CD4-positive, alpha-beta T cell treated with Interleukin-10 for 1 hour (primary cell): ENCODE measurements at regions not wholly inside any gene's neighbourhood (a gene's known extent, or its start where the extent isn't known, plus 50 kb on each side); places are given as distances from the start of the nearest gene placed in this dataset.

Experiments used
- DNase-seq: peaks from one replicate; pipeline ENCODE4 v3.0.0-alpha.2; 2020

DNA sequence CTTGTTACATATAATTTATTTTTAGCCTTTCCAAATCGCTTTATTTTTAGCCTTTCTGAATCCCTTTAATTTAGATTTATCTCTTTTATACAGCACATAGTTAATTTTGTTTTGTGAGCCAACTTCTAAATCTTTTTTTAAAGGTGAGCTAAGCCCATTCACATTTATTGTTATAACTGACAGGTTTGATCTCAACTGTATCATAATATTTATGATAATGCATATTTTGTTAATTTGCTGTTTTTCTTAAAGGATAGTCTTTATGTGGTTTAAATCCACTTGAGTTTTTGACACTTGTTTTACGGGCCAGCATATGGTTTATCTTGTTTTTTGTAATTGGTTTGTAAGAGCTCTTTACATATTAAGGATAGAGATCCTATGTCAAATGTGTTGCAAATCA is 177.8 kb upstream of the SMIM23 start:
- DNase-seq, result no peak

DNA sequence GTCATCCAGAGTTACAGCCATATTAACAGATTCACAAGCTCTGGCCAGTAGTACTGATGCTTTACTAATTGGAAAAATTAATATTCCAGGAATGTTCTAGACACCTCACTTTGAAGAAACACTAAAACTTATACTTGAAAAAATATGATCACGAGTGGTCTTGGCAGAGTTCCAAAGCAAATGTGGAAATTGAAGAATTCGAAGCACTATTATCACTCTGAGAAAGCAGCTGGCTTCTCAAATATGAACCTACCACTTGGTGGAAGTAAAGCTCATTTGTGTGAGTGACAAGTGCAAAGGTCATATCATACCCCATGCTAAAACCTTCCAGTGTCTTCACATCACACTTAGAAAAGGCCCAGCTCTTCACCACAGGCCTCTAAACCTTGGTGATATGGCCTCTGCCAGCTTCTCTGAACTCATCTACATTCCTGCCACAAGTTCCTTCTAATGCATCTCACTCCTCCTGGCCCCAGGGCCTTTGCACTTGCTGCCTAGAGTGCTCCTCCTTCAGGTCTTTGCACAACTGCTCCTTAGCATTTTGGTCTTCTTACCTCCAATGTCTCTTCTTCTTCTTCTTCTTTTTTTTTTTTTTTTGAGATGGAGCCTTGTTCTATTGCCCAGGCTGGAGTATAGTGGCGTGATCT is 175.7 kb upstream of the SMIM23 start:
- DNase-seq, result no peak

DNA sequence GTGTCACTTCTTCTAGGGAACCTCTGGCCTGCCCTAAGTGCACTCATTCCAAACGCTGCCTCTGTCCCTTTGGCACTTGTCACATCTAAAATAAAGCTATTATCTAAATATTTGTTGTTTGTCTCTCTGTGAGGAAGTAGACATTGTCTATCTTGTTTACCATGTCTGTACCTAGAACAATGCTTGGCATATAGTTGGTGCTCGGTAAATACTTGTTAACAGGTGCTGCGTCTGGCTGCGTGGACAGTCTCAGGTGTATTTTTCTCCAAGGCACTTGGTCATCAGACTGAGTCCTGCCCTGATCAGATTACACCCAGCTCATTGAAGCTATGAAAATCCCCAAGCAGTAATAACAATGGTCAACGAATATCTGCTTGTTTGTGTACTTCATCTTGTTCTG is 174.9 kb upstream of the SMIM23 start:
- DNase-seq, result no peak

DNA sequence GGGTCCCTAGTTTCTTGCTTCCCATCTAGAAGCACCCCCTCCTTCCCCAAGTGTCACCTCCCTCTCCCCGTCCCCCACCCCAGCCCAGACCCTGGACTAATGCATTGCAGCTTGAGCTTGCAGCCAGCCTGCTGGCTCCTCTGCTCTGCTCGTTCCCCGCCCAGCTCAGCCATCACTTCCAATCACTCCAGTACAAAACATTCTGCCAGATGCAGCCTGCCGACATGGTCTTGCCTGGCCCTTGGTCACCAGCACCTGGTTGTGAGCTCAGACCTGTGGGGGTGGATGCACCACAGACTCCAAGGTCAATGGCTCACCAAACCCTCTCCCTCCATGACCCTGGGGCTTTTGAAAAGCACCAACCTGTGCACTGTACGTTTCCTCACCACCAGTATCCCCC is 172.9 kb upstream of the SMIM23 start:
- DNase-seq, result no peak

DNA sequence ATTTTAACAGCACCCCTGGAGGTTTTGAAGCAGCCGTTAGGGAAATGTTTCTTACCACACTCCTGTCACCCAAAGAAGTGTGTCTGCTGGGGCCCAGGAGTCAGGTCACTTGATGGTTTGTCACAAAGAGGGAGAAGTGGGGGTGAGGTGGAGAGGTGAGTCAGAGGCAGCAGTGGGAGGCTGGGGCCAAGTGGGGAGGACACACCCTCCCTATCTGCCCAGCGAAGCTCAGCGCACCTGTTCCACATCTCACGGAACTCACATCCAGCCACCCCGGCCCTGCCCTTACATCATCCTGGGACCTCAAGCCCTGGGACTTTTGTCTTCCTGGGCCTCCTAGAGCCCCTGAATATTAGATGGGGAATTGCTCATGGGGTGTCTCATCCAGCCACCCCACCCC is 171.1 kb upstream of the SMIM23 start:
- no peak for DNase-seq

DNA sequence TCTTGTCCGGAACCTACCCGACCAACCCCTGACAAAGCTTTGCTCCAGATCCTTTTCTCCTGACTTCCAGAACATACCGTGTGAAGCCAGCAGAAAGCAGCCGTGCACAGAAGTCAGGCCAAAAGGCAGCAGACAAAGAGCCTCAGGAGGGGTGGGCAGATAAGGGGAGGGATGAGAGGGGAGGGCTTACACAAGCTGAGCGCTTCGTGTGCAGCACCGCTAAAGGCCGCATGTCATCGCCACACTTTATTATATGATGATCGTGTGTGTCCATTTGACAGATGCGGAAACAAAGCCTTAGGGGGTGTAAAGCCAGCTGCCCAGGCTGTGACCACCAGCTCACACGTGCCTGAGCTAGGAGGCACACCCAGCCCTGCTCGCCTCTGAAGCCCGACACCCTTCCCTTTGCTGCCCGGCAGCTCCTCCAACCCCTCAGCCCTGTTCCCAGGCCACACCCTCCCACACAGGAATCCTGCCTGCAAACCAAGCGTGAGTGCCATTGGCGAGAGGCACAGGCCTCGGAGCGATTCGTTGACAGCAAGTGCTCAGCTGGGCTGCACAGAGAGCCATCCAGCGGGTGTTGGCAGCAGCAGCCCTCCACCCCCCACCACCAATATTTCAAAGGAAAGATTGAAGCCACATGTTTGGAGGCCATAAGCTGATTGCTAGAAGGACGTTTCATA is 170.5 kb upstream of the SMIM23 start:
- no peak for DNase-seq

DNA sequence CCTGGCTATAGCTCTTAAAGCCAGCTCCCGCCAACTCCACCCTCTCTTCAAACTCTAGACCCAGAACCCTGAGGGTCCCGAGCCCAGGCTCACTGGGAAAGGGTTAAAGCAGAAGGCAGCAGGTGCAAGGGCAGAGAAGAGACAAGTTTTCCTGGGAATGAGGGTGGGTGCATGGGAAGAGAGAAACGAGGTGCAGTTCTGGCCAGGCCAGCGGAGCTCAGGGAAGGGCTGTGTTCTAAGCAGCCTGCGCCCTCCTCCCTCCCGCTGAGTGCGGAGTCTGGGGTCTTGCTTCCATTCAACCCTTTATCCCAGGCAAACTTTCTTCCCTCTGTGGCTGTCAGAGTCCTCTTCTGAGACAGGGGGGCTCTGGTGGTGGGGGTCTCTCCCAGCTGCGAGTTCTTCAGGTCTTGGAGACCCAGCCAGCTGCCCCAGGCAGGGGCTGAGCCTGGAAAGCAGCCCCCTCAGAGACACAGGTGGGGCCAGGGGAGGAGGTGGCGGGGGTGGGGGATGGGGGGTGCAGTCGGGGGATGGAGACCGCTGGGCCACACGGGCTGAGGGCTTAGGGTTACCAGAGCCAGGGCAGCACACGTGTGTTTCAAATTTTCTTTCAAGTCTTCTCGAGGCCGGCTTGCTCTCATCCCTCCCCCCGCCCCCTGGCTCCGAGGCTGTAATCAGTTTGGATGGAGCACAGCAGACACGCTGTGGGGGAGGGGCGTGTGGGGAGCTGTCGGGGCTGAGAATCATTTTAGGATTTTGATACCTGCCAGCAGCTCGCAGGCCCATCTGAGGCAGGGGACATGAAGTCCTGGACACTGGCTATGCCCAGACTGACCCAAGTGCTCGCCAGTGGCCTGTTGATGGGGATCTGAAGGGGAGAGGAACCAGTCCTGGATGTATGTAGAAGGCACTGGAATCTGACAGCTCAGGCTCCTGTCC is 169.6 kb upstream of the SMIM23 start:
- no peak for DNase-seq

DNA sequence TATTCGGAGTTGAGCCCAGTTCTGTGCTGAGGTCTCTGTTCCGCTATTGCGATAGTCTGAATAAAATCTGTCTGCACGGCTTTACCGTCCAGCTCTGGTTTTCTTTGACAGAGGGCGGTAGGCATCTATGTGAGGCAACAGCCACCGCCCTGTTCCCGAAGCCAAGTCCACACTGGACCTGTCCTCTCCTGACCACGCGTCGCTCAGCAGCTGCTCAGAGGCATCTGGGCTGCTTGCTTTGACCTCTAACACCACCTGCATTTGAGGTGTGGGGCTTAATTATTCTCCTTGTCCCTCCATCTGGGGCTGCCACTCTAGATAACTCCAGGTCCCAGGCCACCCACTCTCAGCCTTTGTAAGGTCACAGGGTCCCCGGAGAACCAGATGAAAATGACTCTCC is 168.4 kb upstream of the SMIM23 start:
- no peak for DNase-seq

DNA sequence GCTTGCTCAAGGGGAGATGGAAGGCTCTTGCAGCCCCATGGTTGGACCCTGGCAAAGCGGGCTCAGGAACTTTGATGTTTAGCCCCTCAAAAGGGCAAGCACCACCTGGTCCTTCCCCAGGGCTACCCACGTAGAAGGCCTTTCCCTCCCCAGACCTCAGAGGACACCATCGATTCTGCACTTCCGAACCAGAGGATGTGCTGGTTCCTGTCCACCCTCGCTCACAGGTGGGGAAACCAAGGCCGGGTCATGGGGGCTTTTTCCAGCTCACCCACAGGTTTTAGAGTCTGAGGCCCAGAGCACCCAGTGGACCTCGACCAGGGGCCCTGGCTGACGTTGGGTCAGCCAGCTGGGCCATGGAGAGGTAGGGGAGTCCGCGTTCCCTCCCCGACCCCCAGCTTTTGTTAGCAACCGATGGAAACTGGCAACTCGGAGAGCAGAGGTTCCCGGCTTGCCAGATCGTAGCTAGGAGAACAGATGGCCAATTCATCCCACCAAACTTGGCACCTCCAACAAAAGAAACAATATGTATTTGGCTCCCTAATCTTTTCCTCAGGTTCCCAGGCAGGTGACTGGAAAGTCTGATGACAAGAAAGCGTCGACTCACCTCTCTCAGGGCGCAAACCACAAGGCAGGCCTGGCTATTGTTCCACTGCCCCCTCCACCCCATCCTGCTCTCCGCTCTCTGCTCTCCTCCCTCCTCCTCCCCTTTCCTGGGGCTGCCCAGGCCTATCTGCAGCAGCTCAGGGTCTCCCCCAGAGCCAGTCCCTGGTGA is 167.6 kb upstream of the SMIM23 start:
- no peak for DNase-seq

DNA sequence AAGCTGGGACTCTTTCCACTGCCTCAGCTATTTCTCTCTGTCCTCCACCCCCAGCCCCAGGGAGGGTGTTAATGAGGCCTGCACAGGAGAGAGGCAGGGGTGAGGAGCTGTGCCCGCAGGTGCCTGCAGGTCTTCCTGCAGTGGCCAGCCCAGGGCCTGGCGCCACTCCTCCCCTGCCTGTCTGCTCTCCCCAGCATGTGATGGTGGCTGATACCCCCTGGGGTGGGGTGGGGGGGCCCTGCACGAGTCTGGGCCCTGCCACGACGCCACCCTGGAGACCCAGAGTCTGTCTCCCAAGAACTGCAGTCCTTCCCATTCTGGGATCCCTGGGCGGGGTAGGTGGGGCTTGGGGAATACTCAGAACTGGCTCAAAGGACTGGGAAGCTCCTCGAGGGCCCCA is 166.4 kb upstream of the SMIM23 start:
- no peak for DNase-seq

DNA sequence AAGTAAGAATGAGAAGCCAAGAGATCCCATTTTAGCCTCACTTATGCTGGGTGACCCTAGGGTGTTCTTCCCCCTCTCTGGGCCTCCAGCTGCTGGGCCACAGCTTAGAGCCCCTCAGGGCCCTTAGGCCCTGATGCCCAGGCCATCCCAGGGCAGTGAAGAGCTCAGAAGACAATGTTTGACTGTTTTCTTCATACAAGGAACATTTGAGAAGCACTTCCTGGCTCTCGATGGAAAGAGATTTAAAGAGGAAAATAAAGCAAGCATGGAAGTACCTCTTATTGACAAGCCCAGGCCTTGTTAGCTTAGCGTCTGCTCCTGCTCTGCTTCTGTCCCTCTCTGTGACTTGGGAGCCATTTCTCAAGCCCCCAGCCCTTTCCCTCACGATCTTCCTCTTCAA is 165.9 kb upstream of the SMIM23 start:
- no peak for DNase-seq

DNA sequence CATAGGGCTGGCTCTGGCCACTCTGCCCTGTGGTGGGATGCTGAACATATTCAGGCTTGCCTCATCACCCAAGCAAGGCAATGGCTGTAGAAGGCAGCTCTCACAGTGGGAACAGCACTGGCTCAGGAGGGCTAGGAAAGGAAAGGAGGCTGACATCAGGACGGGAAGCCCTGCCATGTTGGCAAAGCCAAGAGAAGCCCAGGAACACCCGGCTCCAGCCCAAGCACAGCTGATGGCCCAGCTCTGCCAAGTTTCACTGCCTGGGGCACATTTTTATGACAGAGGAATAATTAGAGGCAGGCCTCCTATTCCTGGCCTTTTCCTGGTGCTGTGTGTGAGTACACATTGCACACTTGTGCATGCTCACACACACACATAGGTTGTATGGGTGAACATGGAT is 163.6 kb upstream of the SMIM23 start:
- DNase-seq, result no peak

DNA sequence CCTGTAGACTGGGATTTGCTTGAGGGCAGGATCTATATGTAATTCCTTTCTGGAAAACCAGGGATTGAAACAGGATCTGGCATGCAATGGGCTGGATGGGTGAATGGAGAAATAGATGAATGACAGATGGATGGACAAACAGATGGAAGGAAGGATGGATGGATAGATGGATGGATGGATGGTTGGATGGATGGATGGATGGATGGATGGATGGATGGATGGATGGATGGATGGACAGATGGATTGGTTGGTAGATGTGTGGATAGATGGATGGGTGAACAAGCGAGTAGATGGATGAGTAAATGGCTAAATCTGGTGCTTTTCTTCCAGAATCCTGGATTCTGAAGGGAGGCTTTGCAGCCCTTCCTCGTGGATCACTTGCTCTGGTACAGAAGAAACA is 162.5 kb upstream of the SMIM23 start:
- no peak for DNase-seq

DNA sequence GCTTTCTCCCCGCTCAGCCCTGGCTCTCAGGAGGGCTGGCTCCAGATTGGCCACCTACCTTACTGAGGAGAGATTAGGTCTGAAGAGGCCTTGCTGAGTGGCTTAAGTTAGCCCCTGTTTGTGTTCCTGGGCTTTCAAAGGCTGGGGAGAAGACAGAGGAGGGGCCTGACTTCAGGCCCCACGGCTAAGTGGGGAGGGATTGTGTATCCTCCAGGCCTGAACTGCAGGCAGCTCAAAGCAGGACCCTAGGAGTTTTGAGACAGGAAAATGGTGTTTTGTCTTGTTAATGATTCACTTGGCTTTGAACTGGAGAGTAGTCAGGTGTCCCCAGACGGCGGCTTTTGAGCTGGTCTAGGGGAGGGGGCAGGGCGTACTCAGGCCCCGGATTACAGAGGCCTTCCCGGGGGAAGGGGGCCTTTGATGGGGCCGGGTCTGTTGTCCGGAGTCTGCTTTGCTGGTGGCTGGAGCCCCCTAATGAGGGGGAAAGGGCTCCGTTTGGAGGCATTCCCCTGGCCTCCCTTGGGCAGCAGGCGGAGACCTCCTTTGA is 162.0 kb upstream of the SMIM23 start:
- DNase-seq, result no peak

DNA sequence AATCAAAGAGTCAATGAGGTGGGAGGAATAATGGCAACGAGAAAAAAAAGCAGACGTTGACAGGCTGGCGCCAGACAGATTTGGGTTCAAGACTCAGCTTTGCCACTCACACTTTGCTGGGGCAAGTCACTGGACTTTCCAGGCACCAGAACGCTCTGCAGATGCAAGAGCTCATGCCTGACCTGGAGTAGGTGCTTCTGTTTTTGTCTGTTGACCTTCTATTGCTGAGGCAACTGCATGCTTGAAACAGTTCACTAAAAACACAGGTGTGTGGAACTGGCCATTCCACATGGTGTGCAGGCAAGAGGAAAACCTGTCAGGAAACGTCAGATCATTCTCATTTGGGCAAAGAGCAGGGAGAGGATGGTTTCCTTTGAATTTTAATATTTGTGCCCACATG is 161.2 kb upstream of the SMIM23 start:
- no peak for DNase-seq

DNA sequence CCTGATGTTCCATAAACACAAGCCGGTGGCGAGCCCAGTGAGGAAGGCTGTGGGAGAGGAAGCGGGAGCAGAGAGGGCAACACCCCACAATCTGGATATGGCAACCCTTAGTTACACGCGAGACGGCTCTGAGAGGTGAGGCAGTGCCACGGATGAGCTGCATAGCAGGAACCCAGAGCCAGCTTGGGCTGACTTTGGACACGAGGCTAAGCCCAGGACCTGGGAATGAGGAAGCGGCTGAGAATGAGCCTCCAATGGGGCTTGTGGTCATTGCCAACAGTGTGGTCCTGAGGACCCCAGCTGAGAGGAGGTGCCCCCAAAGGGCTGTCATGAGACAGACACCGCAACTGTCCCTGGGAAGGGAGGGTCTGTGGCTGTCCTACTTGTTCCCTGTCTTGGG is 160.0 kb upstream of the SMIM23 start:
- DNase-seq, result no peak

DNA sequence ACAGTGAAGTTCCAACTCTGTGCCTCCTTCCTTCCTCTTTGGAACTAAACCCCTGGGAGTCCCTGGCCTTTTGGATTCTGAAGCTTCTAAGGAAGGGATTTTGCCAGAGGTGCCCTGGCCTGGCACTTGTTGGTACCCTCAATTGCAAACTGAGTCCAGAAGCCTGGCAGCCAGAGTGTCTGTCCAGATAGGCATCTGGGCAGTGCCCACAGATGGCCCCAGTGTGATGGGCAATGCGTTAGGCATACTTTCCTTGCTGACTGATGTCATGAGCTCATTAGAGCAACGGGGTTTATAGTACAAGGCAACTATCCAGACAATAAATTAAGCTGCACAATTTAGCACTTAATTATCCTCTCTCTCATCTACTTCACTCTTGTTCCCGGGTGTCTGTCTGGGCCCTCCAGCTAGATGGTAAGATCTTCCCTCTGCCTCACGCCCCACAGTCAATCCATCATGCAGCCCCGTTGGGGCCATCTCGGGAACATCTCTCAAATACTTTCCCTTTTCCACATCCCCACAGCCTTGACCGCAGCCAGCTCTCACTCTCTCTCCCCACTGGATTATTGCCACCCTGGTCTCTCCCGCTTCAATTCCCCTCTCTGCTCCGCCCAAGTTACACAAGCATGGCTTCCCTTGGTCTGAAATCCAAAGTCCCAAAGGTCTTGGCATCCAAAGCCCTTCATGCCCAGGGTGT is 157.5 kb upstream of the SMIM23 start:
- DNase-seq, result no peak

DNA sequence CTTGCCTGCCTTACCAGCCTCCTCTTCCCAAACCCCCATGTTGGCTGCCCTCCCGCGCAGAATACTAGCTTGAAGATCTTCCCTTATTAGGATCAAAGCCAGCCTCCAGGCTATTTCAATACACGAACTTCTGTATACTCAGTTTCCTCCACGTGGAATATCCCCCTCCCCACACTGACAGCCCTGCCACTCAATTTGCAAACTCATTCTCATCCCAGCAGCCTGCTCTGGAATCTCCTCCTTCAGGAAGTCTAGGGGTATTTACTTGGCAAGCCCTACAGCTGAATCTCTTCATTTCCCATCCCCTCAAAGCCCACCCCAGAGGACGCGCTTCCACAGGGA is 157.0 kb upstream of the SMIM23 start:
- no peak for DNase-seq

DNA sequence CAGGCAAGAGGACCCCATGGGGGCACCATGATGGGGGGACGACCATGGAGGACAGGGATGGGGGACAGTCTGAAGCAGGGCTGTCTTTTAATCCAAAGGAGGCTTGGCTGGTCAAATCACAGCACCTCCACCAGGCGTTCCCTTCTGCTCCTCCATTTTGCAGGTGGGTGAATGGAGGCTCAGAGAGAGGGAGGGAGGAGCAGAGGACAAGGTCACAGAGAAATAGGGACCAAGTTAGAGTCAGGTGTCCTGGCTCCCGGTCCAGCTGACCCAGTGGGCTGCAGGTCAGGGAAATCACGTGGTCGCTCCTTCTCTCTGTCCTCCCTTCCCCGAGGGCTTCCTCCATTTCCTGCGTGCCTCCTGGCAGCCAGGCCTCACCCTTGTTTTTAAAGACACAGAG is 156.4 kb upstream of the SMIM23 start:
- DNase-seq, result no peak

DNA sequence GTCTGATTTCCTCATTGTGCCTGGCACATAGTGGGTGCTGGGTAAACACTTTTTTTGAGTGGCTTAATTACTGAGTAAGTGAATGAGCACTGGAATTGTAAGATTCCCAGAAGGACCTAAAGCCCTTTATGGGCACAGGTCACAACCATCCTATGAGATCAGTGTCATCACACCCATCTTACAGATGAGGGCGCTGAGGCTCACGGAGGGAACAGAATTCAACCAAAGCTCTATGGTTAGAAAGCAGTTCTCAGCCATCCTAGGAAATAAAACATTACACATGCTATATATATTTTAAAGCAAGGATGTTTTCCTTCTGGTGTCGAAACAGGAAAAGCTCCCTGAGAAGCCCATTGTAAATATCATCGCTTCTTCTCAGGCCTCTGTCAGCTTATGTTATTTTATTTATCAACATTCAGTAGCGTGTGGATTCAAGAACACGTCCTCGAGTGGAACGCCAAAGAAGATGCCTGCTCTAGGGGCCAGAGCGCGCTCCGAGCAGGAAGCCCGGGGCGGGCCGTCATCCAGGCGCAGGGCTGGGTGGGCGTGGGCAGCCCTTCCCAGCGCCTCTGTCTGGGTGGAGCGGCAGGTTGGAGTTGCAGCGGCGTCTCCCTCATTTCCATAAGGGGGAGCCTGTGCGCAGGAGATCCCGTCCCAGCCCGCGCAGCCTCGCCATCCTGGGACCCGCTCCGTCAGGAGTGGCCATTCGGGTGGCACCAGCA is 155.8 kb upstream of the SMIM23 start:
- no peak for DNase-seq

DNA sequence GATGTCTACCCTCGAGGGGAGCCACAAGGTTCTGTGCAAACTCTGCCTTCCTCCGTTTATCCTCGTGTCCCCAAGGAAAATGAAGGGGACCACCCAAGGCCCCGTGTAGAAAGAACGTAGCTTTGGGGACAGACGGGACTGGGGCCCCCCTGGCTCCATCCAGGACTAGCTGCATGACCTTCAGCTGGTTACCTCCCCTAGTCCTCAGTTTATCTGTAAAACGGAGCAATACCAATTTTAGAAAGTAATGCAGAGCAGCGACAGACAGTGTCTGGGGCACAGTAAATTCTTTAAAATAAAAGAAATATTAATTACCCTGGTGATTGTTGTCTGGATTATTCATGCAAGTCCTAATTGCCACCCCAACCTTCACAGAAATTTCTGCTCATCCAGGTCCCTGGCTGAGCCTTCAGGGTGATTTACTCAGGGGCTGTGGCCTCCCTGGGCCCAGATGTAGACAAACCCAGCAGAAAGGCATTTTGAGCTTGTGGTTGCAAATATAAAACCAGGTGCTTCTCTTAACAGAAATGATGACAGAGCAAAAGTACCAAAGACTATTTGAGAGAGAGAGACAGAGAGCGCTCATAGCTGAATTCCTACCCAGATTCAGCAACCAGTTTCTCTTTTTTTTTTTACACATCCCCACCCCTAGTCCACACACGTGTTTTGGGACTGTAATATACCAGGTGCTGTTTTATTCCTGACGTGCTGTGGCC is 155.1 kb upstream of the SMIM23 start:
- no peak for DNase-seq
